NCI-H1092 (cell line): ENCODE measurements at regions not wholly inside any gene's neighbourhood (a gene's known extent, or its start where the extent isn't known, plus 50 kb on each side); places are given as distances from the start of the nearest gene placed in this dataset.
"Not testable (repeated sequence)": the region's sequence is repeated elsewhere in the genome, so short reads cannot be mapped to it uniquely, and the experiment has no call there.

Source experiments
- DNase-seq: peaks from one replicate; lab custom pipeline; 2025; lab: John Stamatoyannopoulos, UW

GRCh38 chr14:106058342-106058741 is 532.0 kb downstream of the TMEM121 start:
- no peak for DNase-seq

GRCh38 chr14:106060276-106060975 is 534.0 kb downstream of the TMEM121 start:
- DNase-seq = no peak

- DNase-seq = peak; percentile 8
Measured at GRCh38 chr14:106061877-106062500, 535.6 kb downstream of the TMEM121 start.

GRCh38 chr14:106062502-106063272 is 536.3 kb downstream of the TMEM121 start:
- no peak for DNase-seq

- no peak for DNase-seq
Measured at GRCh38 chr14:106067935-106068334, 541.6 kb downstream of the TMEM121 start.

GRCh38 chr14:106069804-106070625 is 543.6 kb downstream of the TMEM121 start:
- no peak for DNase-seq

- no peak for DNase-seq
Measured at GRCh38 chr14:106080922-106081321, 554.5 kb downstream of the TMEM121 start.

- DNase-seq = not testable (repeated sequence)
Measured at GRCh38 chr14:106081721-106082120, 555.3 kb downstream of the TMEM121 start.

- no peak for DNase-seq
Measured at GRCh38 chr14:106083082-106083481, 556.7 kb downstream of the TMEM121 start.

- DNase-seq = no peak
Measured at GRCh38 chr14:106087837-106088236, 561.5 kb downstream of the TMEM121 start.

GRCh38 chr14:106088860-106089259 is 562.5 kb downstream of the TMEM121 start:
- not testable (repeated sequence) for DNase-seq

GRCh38 chr14:106094654-106095189 is 568.3 kb downstream of the TMEM121 start:
- no peak for DNase-seq

- DNase-seq = peak; percentile 10
Measured at GRCh38 chr14:106107703-106108102, 581.3 kb downstream of the TMEM121 start.

GRCh38 chr14:106109337-106109736 is 583.0 kb downstream of the TMEM121 start:
- no peak for DNase-seq

GRCh38 chr14:106115401-106115800 is 589.0 kb downstream of the TMEM121 start:
- DNase-seq = no peak

GRCh38 chr14:106116339-106116930 is 590.1 kb downstream of the TMEM121 start:
- DNase-seq = not testable (repeated sequence)

GRCh38 chr14:106120101-106120500 is 593.7 kb downstream of the TMEM121 start:
- no peak for DNase-seq

- no peak for DNase-seq
Measured at GRCh38 chr14:106129274-106129673, 602.9 kb downstream of the TMEM121 start.

- DNase-seq = not testable (repeated sequence)
Measured at GRCh38 chr14:106129904-106130661, 603.7 kb downstream of the TMEM121 start.

GRCh38 chr14:106133126-106133525 is 606.7 kb downstream of the TMEM121 start:
- not testable (repeated sequence) for DNase-seq

- DNase-seq = no peak
Measured at GRCh38 chr14:106134886-106135285, 608.5 kb downstream of the TMEM121 start.
